OCI-LY3 (cell line): ENCODE measurements at regions not wholly inside any gene's neighbourhood (a gene's known extent, or its start where the extent isn't known, plus 50 kb on each side); places are given as distances from the start of the nearest gene placed in this dataset.

Experiments
- CTCF ChIP-seq: fragments of 200-600, 300-600 bp; sonication (generic); IDR thresholded peaks from 2 replicates; pipeline ENCODE4 v1.5.1; 2014; ENCODE audit warnings: antibody characterized with exemption, low read length, low read depth
- EZH2phosphoT487 ChIP-seq: fragments of 200-600 bp; shearing (Covaris generic); IDR thresholded peaks from 2 replicates; pipeline ENCODE4 v1.6.1; 2018; ENCODE audit warnings: antibody characterized with exemption, mixed run types, low read depth

- TF ChIP-seq CTCF (no peak), EZH2phosphoT487 (no peak)
These were observed 209.2 kb upstream of the IRS2 start for GRCh38 chr13:109995578-109995977.
